Neural progenitor cell (in vitro differentiated cells): ENCODE measurements at regions not wholly inside any gene's neighbourhood (a gene's known extent, or its start where the extent isn't known, plus 50 kb on each side); places are given as distances from the start of the nearest gene placed in this dataset.

Experiments
- EZH2 ChIP-seq: fragments of 200-600 bp; sonication (generic); IDR thresholded peaks from 2 replicates; pipeline ENCODE4 v1.6.1; 2017; ENCODE audit warnings: antibody characterized with exemption, mild to moderate bottlenecking, moderate library complexity
- EZH2phosphoT487 ChIP-seq: fragments of 200-600 bp; sonication (generic); IDR thresholded peaks from 2 replicates; pipeline ENCODE4 v1.6.1; 2017; ENCODE audit warnings: antibody characterized with exemption
- TF ChIP-seq, protein P1 (sequence below): fragments of 200-600 bp; sonication (generic); IDR thresholded peaks from 2 replicates; pipeline ENCODE4 v1.5.1; 2017; ENCODE audit warnings: antibody characterized with exemption, mild to moderate bottlenecking

DNA sequence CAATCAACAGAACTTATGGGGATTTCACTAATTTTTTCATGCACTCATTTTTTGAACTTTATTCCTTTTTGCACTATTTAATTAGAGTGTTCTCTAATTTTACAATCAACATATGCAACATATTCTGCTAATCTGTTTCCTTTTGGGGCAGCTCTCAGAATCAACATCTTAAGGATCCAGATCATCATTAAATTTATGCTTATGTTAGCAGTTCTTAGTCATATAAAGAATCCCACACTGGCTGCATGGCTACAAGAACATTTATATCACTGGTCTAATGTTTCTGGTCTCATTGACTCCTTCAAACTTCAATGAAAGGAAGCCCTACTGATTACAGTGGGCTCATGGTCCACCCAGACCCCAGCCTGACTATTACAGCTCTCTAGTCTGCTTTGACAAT, 245.2 kb downstream of the RBM26 start:
- TF ChIP-seq, protein P1, sequence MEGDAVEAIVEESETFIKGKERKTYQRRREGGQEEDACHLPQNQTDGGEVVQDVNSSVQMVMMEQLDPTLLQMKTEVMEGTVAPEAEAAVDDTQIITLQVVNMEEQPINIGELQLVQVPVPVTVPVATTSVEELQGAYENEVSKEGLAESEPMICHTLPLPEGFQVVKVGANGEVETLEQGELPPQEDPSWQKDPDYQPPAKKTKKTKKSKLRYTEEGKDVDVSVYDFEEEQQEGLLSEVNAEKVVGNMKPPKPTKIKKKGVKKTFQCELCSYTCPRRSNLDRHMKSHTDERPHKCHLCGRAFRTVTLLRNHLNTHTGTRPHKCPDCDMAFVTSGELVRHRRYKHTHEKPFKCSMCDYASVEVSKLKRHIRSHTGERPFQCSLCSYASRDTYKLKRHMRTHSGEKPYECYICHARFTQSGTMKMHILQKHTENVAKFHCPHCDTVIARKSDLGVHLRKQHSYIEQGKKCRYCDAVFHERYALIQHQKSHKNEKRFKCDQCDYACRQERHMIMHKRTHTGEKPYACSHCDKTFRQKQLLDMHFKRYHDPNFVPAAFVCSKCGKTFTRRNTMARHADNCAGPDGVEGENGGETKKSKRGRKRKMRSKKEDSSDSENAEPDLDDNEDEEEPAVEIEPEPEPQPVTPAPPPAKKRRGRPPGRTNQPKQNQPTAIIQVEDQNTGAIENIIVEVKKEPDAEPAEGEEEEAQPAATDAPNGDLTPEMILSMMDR: no peak
- TF ChIP-seq EZH2: no peak
- no peak for TF ChIP-seq EZH2phosphoT487
